Psoas muscle (tissue), 7 donors: ENCODE measurements at regions not wholly inside any gene's neighbourhood (a gene's known extent, or its start where the extent isn't known, plus 50 kb on each side); places are given as distances from the start of the nearest gene placed in this dataset.

Source experiments
- ATAC-seq, 4 donors: fragments of 200-7000 bp; cut with Tn5 transposase; one replicate each; pipeline ENCODE4 v1.9.1; 2020; ENCODE audit warnings: moderate library complexity in 3 of 4, mild to moderate bottlenecking in 2 of 4
- DNase-seq, 2 donors: peaks; one replicate each; pipeline ENCODE4 v3.0.0-alpha.2; 2020
- H3K27ac ChIP-seq: fragments of 200-600 bp; one replicate; pipeline ENCODE4 v1.8.0; 2022
- H3K27me3 ChIP-seq, 3 donors: fragments of 200-600 bp in 1 of 3; one replicate each; pipeline versions ENCODE4 v1.6.1 to v1.8.0; 2013 to 2022; ENCODE audit warnings: low read length in 2 of 3, mild to moderate bottlenecking in 2 of 3, moderate library complexity in 1 of 3; ENCODE audit not compliant: insufficient read depth in 3 of 3
- H3K36me3 ChIP-seq, 2 donors: fragments of 200-600 bp in 1 of 2; one replicate each; pipeline versions ENCODE4 v1.6.1 to v1.8.0; 2013 to 2022; ENCODE audit warnings: low read depth in 1 of 2, mild to moderate bottlenecking in 1 of 2, moderate library complexity in 1 of 2; ENCODE audit not compliant: insufficient read depth in 1 of 2
- H3K4me1 ChIP-seq: fragments of 200-600 bp; one replicate; pipeline ENCODE4 v1.8.0; 2022
- H3K4me3 ChIP-seq: fragments of 200-600 bp; one replicate; pipeline ENCODE4 v1.8.0; 2022; ENCODE audit warnings: mild to moderate bottlenecking
- H3K9me3 ChIP-seq: fragments of 200-600 bp; one replicate; pipeline ENCODE4 v1.8.0; 2022
- CTCF ChIP-seq: fragments of 200-600 bp; IDR thresholded peaks from one replicate; pipeline ENCODE4 v1.8.0; 2022; ENCODE audit warnings: antibody characterized with exemption
- WGBS, 3 donors: extraction: QIAGEN DNeasy Blood & Tissue Kit; methylation state at CpG; one replicate each; pipeline versions ENCODE4 v1.1.6 to v1.1.7; 2013; 5-methylcytosine and 5-hydroxymethylcytosine counted together
- intact Hi-C, 2 donors: fragments of 100-400 bp; cut with DNase I; formaldehyde crosslinking; loops; one replicate each; pipeline versions ENCODE4 v1.11.0 to v1.14.2; 2022
- donor health status: healthy with polysubstance abuse.
- donor health status: DM: no; HTN: no; CAD: no; lungs with moderate emphysema.
- donor health status: Bipolar disorder and iron deficiency.
- donor health status: healthy.
- donor health status: DM: yes; HTN: yes; CAD: no.
- donor health status: DM: no; HTN: no; CAD: no.
- donor health status: DM: yes; HTN: yes; CAD: no.

GRCh38 chr15:37204692-37205091 lies 104.3 kb upstream of the MEIS2 start:
- ATAC-seq = no peak
- intact Hi-C loops = no loop called here

GRCh38 chr15:37206690-37207089 lies 106.3 kb upstream of the MEIS2 start:
- intact Hi-C loops = no loop called here
- 85 to 90% (median 87%) methylated on average over 2 of the region's 2 CpGs for WGBS, 3 donors
- H3K4me1 ChIP-seq = no peaks in the 10 kb centered on the region
- ATAC-seq (no peak), DNase-seq (no peak)
- H3K4me3 ChIP-seq = no peak overlapping the region
- H3K27me3 ChIP-seq = no peaks in the 10 kb centered on the region
- no peaks in the 10 kb centered on the region for H3K9me3 ChIP-seq
- H3K36me3 ChIP-seq = no peaks in the 10 kb centered on the region
- TF ChIP-seq CTCF = no peak
- no peak overlapping the region for H3K27ac ChIP-seq

More at GRCh38 chr15:37204692-37205091, 104.3 kb upstream of the MEIS2 start:
- TF ChIP-seq CTCF = no peak
- no peak overlapping the region for H3K27ac ChIP-seq
- H3K36me3 ChIP-seq = no peaks in the 10 kb centered on the region
- 55 to 89% (median 75%) methylated on average over 1 of the region's 1 CpG for WGBS, 3 donors
- DNase-seq = no peak
- no peak overlapping the region for H3K4me3 ChIP-seq
- H3K27me3 ChIP-seq = no peaks in the 10 kb centered on the region
- no peaks in the 10 kb centered on the region for H3K9me3 ChIP-seq
- H3K4me1 ChIP-seq = no peaks in the 10 kb centered on the region

GRCh38 chr15:37208146-37209040 lies 108.0 kb upstream of the MEIS2 start:
- H3K36me3 ChIP-seq = no peaks in the 10 kb centered on the region
- no peak overlapping the region for H3K4me3 ChIP-seq
- H3K9me3 ChIP-seq = peaks cover 1% of the 10 kb centered on the region
- no peak for DNase-seq
- H3K4me1 ChIP-seq = no peaks in the 10 kb centered on the region
- WGBS, 3 donors = 60 to 73% (median 62%) methylated on average over 3 of the region's 3 CpGs
- TF ChIP-seq CTCF = no peak
- no peak overlapping the region for H3K27ac ChIP-seq
- intact Hi-C loops = no loop called here
- ATAC-seq = no peak
- H3K27me3 ChIP-seq = no peaks in the 10 kb centered on the region

- 90 to 100% (median 94%) methylated on average over 1 of the region's 1 CpG for WGBS, 3 donors
- no peaks in the 10 kb centered on the region for H3K4me1 ChIP-seq
- DNase-seq (no peak), ATAC-seq (no peak)
- intact Hi-C loops = no loop called here
- peaks cover 4% of the 10 kb centered on the region for H3K9me3 ChIP-seq
- H3K4me3 ChIP-seq = no peak overlapping the region
- H3K27me3 ChIP-seq = no peaks in the 10 kb centered on the region
- no peak overlapping the region for H3K27ac ChIP-seq
- no peak for TF ChIP-seq CTCF
- H3K36me3 ChIP-seq = no peaks in the 10 kb centered on the region
Measured at GRCh38 chr15:37209041-37209363, 108.7 kb upstream of the MEIS2 start.

GRCh38 chr15:37217567-37217966 lies 117.2 kb upstream of the MEIS2 start:
- Histone ChIP-seq H3K27ac (no peak overlapping the region), H3K27me3 (peaks cover 0 to 2% (median 0%) of the 10 kb centered on the region in 3 donors), H3K9me3 (peaks cover 8% of the 10 kb centered on the region), H3K4me1 (no peaks in the 10 kb centered on the region), H3K4me3 (no peak overlapping the region), H3K36me3 (no peaks in the 10 kb centered on the region)
- 67 to 85% (median 71%) methylated on average over 1 of the region's 1 CpG for WGBS, 3 donors
- DNase-seq = no peak
- no peak for TF ChIP-seq CTCF
- intact Hi-C loops = no loop called here
- ATAC-seq = no peak
